ENCODE measurements at regions not wholly inside any gene's neighbourhood (a gene's known extent, or its start where the extent isn't known, plus 50 kb on each side); places are given as distances from the start of the nearest gene placed in this dataset.

- Mint-ChIP-seq H3K27ac (ENCODE audit: unreplicated experiment) (peak overlapping the region; percentile 3), H3K36me3 (ENCODE audit: unreplicated experiment) (peaks cover 17% of the 10 kb centered on the region), H3K27me3 (ENCODE audit: unreplicated experiment) (no peaks in the 10 kb centered on the region), H3K4me3 (ENCODE audit: unreplicated experiment) (no peak overlapping the region), H3K9me3 (ENCODE audit: unreplicated experiment) (peaks cover 8% of the 10 kb centered on the region), H3K4me1 (ENCODE audit: unreplicated experiment) (peaks cover 35% of the 10 kb centered on the region)
- TF ChIP-seq CTCF (IDR thresholded peaks at IDR 0.05): no peak
- peak; percentile 59 for DNase-seq (ENCODE audit: extremely low spot score, unreplicated experiment)
These were observed 81.3 kb downstream of the METRNL start for GRCh38 chr17:83160443-83161297.

GRCh38 chr17:83161298-83162034 is 82.1 kb downstream of the METRNL start:
- DNase-seq (ENCODE audit: extremely low spot score, unreplicated experiment): peak; percentile 80
- Mint-ChIP-seq H3K27me3 (ENCODE audit: unreplicated experiment) (no peaks in the 10 kb centered on the region), H3K36me3 (ENCODE audit: unreplicated experiment) (peaks cover 19% of the 10 kb centered on the region), H3K27ac (ENCODE audit: unreplicated experiment) (peak overlapping the region; percentile 62), H3K9me3 (ENCODE audit: unreplicated experiment) (peaks cover 11% of the 10 kb centered on the region), H3K4me3 (ENCODE audit: unreplicated experiment) (no peak overlapping the region), H3K4me1 (ENCODE audit: unreplicated experiment) (peaks cover 27% of the 10 kb centered on the region)
- no peak for TF ChIP-seq CTCF (IDR thresholded peaks at IDR 0.05)

- peaks cover 23% of the 10 kb centered on the region for H3K36me3 Mint-ChIP-seq (ENCODE audit: unreplicated experiment)
- peak overlapping the region; percentile 62 for H3K27ac Mint-ChIP-seq (ENCODE audit: unreplicated experiment)
- TF ChIP-seq CTCF (IDR thresholded peaks at IDR 0.05): no peak
- peak; percentile 76 for DNase-seq (ENCODE audit: extremely low spot score, unreplicated experiment)
- H3K27me3 Mint-ChIP-seq (ENCODE audit: unreplicated experiment): no peaks in the 10 kb centered on the region
- peaks cover 17% of the 10 kb centered on the region for H3K9me3 Mint-ChIP-seq (ENCODE audit: unreplicated experiment)
- no peak overlapping the region for H3K4me3 Mint-ChIP-seq (ENCODE audit: unreplicated experiment)
- peaks cover 25% of the 10 kb centered on the region for H3K4me1 Mint-ChIP-seq (ENCODE audit: unreplicated experiment)
These were observed 82.8 kb downstream of the METRNL start for GRCh38 chr17:83162035-83162745.

- Mint-ChIP-seq H3K4me3 (ENCODE audit: unreplicated experiment) (no peak overlapping the region), H3K27me3 (ENCODE audit: unreplicated experiment) (no peaks in the 10 kb centered on the region), H3K4me1 (ENCODE audit: unreplicated experiment) (peaks cover 31% of the 10 kb centered on the region), H3K9me3 (ENCODE audit: unreplicated experiment) (peaks cover 18% of the 10 kb centered on the region), H3K36me3 (ENCODE audit: unreplicated experiment) (peaks cover 21% of the 10 kb centered on the region), H3K27ac (ENCODE audit: unreplicated experiment) (no peak overlapping the region)
- no peak for TF ChIP-seq CTCF (IDR thresholded peaks at IDR 0.05)
- no peak for DNase-seq (ENCODE audit: extremely low spot score, unreplicated experiment)
These were observed 85.1 kb downstream of the METRNL start for GRCh38 chr17:83164490-83164889.
